Tibial nerve (tissue), 4 donors: ENCODE measurements at regions not wholly inside any gene's neighbourhood (a gene's known extent, or its start where the extent isn't known, plus 50 kb on each side); places are given as distances from the start of the nearest gene placed in this dataset.

Source experiments
- DNase-seq, 2 donors: peaks; one replicate each; pipeline ENCODE4 v3.0.0-alpha.2; 2019; ENCODE audit warnings: low spot score in 2 of 2
- H3K27ac ChIP-seq, 4 donors: fragments of 200-600 bp; sonication (generic) in 3 of 4; one replicate each; pipeline ENCODE4 v1.5.1; 2017 to 2019; ENCODE audit warnings: mild to moderate bottlenecking in 1 of 4
- H3K27me3 ChIP-seq, 2 donors: fragments of 200-600 bp; sonication (generic) in 1 of 2; one replicate each; pipeline versions ENCODE4 v1.5.1 to v1.6.0; 2017 to 2019
- H3K36me3 ChIP-seq, 3 donors: fragments of 200-600 bp; sonication (generic); one replicate each; pipeline ENCODE4 v1.5.1; 2018 to 2019
- H3K4me1 ChIP-seq, 4 donors: fragments of 200-600 bp; sonication (generic) in 3 of 4; one replicate each; pipeline ENCODE4 v1.5.1; 2017 to 2019
- H3K4me3 ChIP-seq, 4 donors: fragments of 200-600 bp; sonication (generic) in 3 of 4; one replicate each; pipeline ENCODE4 v1.5.1; 2017 to 2019; ENCODE audit warnings: mild to moderate bottlenecking in 1 of 4, moderate library complexity in 1 of 4
- H3K9me3 ChIP-seq, 4 donors: fragments of 200-600 bp; sonication (generic) in 3 of 4; one replicate each; pipeline ENCODE4 v1.5.1; 2017 to 2019
- EP300 ChIP-seq, 2 donors: sonication (generic); formaldehyde crosslinking; IDR thresholded peaks; one replicate each; pipeline ENCODE4 v1.6.1; 2017; ENCODE audit warnings: antibody characterized with exemption in 2 of 2, mild to moderate bottlenecking in 1 of 2
- POLR2A ChIP-seq, 2 donors: fragments of 450-650 bp; IDR thresholded peaks; one replicate each; pipeline ENCODE4 v1.6.1; 2017; ENCODE audit warnings: antibody characterized with exemption in 2 of 2, mild to moderate bottlenecking in 2 of 2, moderate library complexity in 2 of 2
- WGBS, 2 donors: methylation state at CpG; one replicate each; pipeline ENCODE4 v1.1.5; 2018; 5-methylcytosine and 5-hydroxymethylcytosine counted together
- TF ChIP-seq, protein P1 (sequence below), 5 experiments: fragments of 200-600 bp in 3 of 5; fragments of 450-650 bp in 2 of 5; sonication (generic) in 3 of 5; IDR thresholded peaks; one replicate each; pipeline ENCODE4 v1.5.1; 2016 to 2019; ENCODE audit warnings: antibody characterized with exemption in 5 of 5, mild to moderate bottlenecking in 3 of 5, moderate library complexity in 2 of 5

DNA sequence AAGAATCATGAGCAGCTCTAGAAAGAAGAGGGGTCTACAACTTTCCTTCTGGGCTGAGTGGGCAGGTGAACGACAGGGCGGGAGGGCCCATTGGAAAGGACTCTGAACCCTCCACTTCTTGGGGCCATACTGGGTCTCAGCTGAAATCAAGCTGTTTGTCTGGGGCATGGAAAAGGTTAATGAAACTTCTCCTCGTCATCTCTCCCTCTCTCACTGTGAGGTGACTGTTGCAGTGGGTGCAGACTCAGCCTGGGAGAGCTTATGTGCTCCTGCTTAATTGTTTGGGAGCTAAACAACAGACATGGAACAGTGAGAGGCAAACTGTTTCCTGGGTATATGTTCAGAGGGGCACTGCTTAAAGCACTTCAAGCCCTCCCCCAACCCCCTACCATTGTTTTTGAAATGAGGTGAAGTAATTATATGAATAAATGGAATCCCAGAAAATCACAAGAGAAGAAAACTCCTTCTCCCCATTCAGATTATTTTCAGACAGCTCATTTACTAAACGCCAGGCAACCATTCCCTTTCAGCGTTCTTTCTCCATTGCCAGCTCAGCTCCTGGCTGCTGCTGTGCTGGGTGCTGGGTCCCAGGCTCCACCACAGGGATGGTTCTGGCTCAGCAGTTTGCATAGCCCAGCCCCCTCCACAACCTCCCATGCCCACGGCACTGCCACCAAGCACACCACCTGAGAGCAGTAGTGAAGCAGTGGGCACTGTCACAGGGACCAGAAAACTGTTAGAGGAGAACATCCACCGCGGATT, 444.9 kb upstream of the TBL1XR1 start:
- H3K9me3 ChIP-seq: no peaks in the 10 kb centered on the region
- TF ChIP-seq EP300 (IDR thresholded peaks at IDR 0.05) (no peak), POLR2A (IDR thresholded peaks at IDR 0.05) (no peak)
- TF ChIP-seq, protein P1, sequence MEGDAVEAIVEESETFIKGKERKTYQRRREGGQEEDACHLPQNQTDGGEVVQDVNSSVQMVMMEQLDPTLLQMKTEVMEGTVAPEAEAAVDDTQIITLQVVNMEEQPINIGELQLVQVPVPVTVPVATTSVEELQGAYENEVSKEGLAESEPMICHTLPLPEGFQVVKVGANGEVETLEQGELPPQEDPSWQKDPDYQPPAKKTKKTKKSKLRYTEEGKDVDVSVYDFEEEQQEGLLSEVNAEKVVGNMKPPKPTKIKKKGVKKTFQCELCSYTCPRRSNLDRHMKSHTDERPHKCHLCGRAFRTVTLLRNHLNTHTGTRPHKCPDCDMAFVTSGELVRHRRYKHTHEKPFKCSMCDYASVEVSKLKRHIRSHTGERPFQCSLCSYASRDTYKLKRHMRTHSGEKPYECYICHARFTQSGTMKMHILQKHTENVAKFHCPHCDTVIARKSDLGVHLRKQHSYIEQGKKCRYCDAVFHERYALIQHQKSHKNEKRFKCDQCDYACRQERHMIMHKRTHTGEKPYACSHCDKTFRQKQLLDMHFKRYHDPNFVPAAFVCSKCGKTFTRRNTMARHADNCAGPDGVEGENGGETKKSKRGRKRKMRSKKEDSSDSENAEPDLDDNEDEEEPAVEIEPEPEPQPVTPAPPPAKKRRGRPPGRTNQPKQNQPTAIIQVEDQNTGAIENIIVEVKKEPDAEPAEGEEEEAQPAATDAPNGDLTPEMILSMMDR (IDR thresholded peaks at IDR 0.05): no peak
- no peaks in the 10 kb centered on the region for H3K27me3 ChIP-seq
- no peaks in the 10 kb centered on the region for H3K4me1 ChIP-seq
- no peaks in the 10 kb centered on the region for H3K36me3 ChIP-seq
- H3K4me3 ChIP-seq: no peak overlapping the region
- no peak for DNase-seq
- no peak overlapping the region for H3K27ac ChIP-seq
- WGBS, 2 donors: 62 to 67% methylated on average over 8 of the region's 8 CpGs

DNA sequence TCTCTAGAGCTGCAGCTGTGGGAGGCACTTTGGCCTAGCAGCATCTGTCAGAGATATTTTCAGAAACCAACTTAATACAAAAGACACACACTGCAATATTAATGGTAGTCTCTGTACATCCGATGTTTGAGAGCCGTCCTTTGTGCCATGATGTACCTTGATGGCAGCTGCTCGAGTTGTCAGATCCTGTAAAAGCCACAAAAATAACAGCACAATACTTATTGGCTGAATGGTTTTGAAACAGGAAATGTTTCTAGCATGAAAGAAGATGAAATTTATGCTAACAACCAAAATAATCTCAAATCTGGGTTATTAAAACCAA, 445.5 kb upstream of the TBL1XR1 start:
- H3K4me3 ChIP-seq: no peak overlapping the region
- no peaks in the 10 kb centered on the region for H3K36me3 ChIP-seq
- no peaks in the 10 kb centered on the region for H3K9me3 ChIP-seq
- no peak overlapping the region for H3K27ac ChIP-seq
- no peak for DNase-seq
- TF ChIP-seq EP300 (IDR thresholded peaks at IDR 0.05) (no peak), POLR2A (IDR thresholded peaks at IDR 0.05) (no peak)
- TF ChIP-seq, protein P1 (IDR thresholded peaks at IDR 0.05): no peak
- H3K4me1 ChIP-seq: no peaks in the 10 kb centered on the region
- 77 to 83% methylated on average over 3 of the region's 3 CpGs for WGBS, 2 donors
- no peaks in the 10 kb centered on the region for H3K27me3 ChIP-seq

DNA sequence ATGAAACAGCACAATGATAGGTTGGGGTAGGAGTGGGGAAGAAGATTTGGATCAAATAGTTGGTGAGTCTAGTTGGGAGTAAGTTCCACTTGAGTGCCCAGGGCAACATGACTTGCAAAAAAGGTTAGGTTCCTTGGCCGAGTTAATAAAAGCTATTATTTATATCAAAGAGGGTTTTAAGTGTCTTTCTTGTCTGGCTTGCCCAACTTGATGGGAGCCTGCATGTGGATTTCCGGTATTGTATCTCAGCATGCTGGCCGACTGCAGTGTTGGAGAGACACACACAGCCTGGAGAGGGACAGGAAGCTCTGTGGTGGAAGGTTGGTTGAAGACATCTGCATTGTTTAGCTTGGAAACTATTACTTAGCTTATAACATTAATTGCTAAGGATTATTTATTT, 449.5 kb upstream of the TBL1XR1 start:
- no peaks in the 10 kb centered on the region for H3K36me3 ChIP-seq
- no peak overlapping the region for H3K27ac ChIP-seq
- 86 to 87% methylated on average over 3 of the region's 3 CpGs for WGBS, 2 donors
- DNase-seq: no peak
- peaks cover 0 to 7% (median 0%) of the 10 kb centered on the region in 4 donors for H3K4me1 ChIP-seq
- no peaks in the 10 kb centered on the region for H3K9me3 ChIP-seq
- TF ChIP-seq, protein P1 (IDR thresholded peaks at IDR 0.05): no peak
- TF ChIP-seq POLR2A (IDR thresholded peaks at IDR 0.05) (no peak), EP300 (IDR thresholded peaks at IDR 0.05) (no peak)
- no peak overlapping the region for H3K4me3 ChIP-seq
- H3K27me3 ChIP-seq: no peaks in the 10 kb centered on the region

DNA sequence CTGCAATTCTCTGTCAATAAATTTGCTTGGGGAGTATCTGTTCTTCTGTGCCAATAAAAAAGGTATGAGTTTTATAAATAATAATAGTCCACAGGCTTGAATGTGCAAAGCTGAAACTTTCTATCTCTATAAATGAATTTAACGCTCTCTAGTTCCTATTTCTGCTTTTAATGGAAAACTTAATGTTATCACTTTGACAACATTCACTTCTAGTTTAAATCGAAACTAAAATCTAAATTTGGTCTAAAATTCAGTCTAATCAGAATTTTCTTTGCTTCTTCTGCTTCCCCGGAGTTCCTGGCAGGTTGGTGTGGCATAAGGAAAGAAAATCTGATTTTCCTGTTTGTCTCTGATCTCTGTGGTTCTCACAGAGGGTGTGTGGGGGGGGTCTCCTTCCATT, 450.1 kb upstream of the TBL1XR1 start:
- peaks cover 0 to 7% (median 0%) of the 10 kb centered on the region in 4 donors for H3K4me1 ChIP-seq
- no peaks in the 10 kb centered on the region for H3K36me3 ChIP-seq
- TF ChIP-seq EP300 (IDR thresholded peaks at IDR 0.05) (no peak), POLR2A (IDR thresholded peaks at IDR 0.05) (no peak)
- TF ChIP-seq, protein P1 (IDR thresholded peaks at IDR 0.05): no peak
- H3K4me3 ChIP-seq: no peak overlapping the region
- H3K27ac ChIP-seq: peak overlapping the region in 1 of 4 donors; percentile 34
- no peaks in the 10 kb centered on the region for H3K9me3 ChIP-seq
- 73 to 77% methylated on average over 3 of the region's 3 CpGs for WGBS, 2 donors
- DNase-seq: no peak
- H3K27me3 ChIP-seq: no peaks in the 10 kb centered on the region

DNA sequence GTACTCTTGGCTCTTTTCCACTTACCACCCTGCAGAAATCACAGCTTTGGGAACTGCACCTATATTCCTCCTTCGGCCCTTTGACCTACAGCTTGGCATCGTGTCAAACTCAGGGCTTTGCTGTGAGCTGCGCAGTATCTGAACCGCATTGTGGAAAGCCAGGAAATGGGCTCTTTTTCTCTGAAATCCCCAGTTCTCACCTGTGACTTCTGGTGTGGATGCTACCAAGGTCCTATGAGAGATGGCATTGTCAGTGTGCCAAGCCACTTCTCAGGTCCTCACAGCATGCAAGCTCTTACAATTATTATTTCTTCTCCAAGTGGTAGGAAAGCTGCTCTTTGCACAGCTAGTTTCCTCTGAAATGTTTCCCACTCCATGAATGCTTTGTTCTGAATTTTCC, 450.6 kb upstream of the TBL1XR1 start:
- Histone ChIP-seq H3K4me1 (peaks cover 0 to 10% (median 0%) of the 10 kb centered on the region in 4 donors), H3K4me3 (no peak overlapping the region), H3K27ac (peak overlapping the region in 1 of 4 donors; percentile 34), H3K9me3 (no peaks in the 10 kb centered on the region), H3K36me3 (no peaks in the 10 kb centered on the region), H3K27me3 (no peaks in the 10 kb centered on the region)
- TF ChIP-seq, protein P1 (IDR thresholded peaks at IDR 0.05): no peak
- TF ChIP-seq EP300 (IDR thresholded peaks at IDR 0.05) (no peak), POLR2A (IDR thresholded peaks at IDR 0.05) (no peak)
- WGBS, 2 donors: 65 to 68% methylated on average over 4 of the region's 4 CpGs
- no peak for DNase-seq
